Ishikawa (cell line): ENCODE measurements at regions not wholly inside any gene's neighbourhood (a gene's known extent, or its start where the extent isn't known, plus 50 kb on each side); places are given as distances from the start of the nearest gene placed in this dataset.

Source experiments
- CEBPB ChIP-seq: IDR thresholded peaks from 2 replicates; pipeline ENCODE4 v1.6.1; 2012
- CREB1 ChIP-seq: IDR thresholded peaks from 2 replicates; pipeline ENCODE4 v1.6.1; 2012; ENCODE audit warnings: low read depth
- EP300 ChIP-seq: IDR thresholded peaks from 2 replicates; pipeline ENCODE4 v1.6.1; 2012; ENCODE audit warnings: borderline replicate concordance
- FOXM1 ChIP-seq: IDR thresholded peaks from 2 replicates; pipeline ENCODE4 v1.6.1; 2012; ENCODE audit warnings: low read depth, borderline replicate concordance
- MAX ChIP-seq: IDR thresholded peaks from 2 replicates; pipeline ENCODE4 v1.6.1; 2012
- RAD21 ChIP-seq: IDR thresholded peaks from 2 replicates; pipeline ENCODE4 v1.6.1; 2012; ENCODE audit warnings: low read depth
- REST ChIP-seq: IDR thresholded peaks from 2 replicates; pipeline ENCODE4 v1.6.1; 2012; ENCODE audit warnings: low read depth, mild to moderate bottlenecking
- TAF1 ChIP-seq: IDR thresholded peaks from 2 replicates; pipeline ENCODE4 v1.6.1; 2012; ENCODE audit warnings: low read depth, mild to moderate bottlenecking
- TCF12 ChIP-seq: IDR thresholded peaks from 2 replicates; pipeline ENCODE4 v1.6.1; 2012; ENCODE audit warnings: low read depth
- TEAD4 ChIP-seq: IDR thresholded peaks from 2 replicates; pipeline ENCODE4 v1.6.1; 2012
- USF1 ChIP-seq: IDR thresholded peaks from 2 replicates; pipeline ENCODE4 v1.6.1; 2012
- YY1 ChIP-seq: IDR thresholded peaks from 2 replicates; pipeline ENCODE4 v1.6.1; 2012; ENCODE audit warnings: low read depth
- ZBTB7A ChIP-seq: IDR thresholded peaks from 2 replicates; pipeline ENCODE4 v1.6.1; 2012; ENCODE audit warnings: low read depth

- TF ChIP-seq TAF1 (no peak), RAD21 (no peak), EP300 (no peak), CREB1 (no peak), MAX (no peak), FOXM1 (no peak), YY1 (no peak), ZBTB7A (no peak), CEBPB (no peak), REST (no peak), USF1 (no peak), TCF12 (no peak), TEAD4 (no peak)
Observed at GRCh38 chr15:38685686-38686339, 121.2 kb upstream of the RASGRP1 start.
